Heart left ventricle (tissue), 13 donors: ENCODE measurements at regions not wholly inside any gene's neighbourhood (a gene's known extent, or its start where the extent isn't known, plus 50 kb on each side); places are given as distances from the start of the nearest gene placed in this dataset.

Experiments
- CTCF ChIP-seq, 12 donors: fragments of 200-600 bp; sonication (generic) in 4 of 12; IDR thresholded peaks; one replicate each; pipeline versions ENCODE4 v1.5.0 to v1.8.0; 2018 to 2022; ENCODE audit warnings: antibody characterized with exemption in 12 of 12, mild to moderate bottlenecking in 5 of 12
- POLR2A ChIP-seq, 2 donors: fragments of 450-650 bp; IDR thresholded peaks; one replicate each; pipeline ENCODE4 v1.6.1; 2017; ENCODE audit warnings: antibody characterized with exemption in 2 of 2, mild to moderate bottlenecking in 2 of 2, moderate library complexity in 2 of 2
- donor health status: ischemic (EF 13 %, LVEDD 7.1; RV severe dilation, severe dysfunction).
- donor health status: DM: no; HTN: yes; CAD: no.
- donor health status: DM: no; HTN: no; CAD: no.
- donor health status: ischemic (EF 25% LVEDD 6.9; RV normal size, moderate dysfunction).
- donor health status: ischemic (EF 25% LVEDD 5.7; RV mildly dilated, moderate dysfunction).
- donor health status: ischemic (EF 35%, LVEDD 5.7; RV mildly dilated, moderate dysfunction).
- donor health status: nonischemic (EF 11% LVEDD 7.7; RV severe dilation, severe dysfunction).
- donor health status: DM: yes; HTN: yes; CAD: no.
- donor health status: PGD.
- donor health status: ischemic (EF 29% LVEDD 5.4; RV normal size, mild dysfunction).
- donor health status: nonischemic (EF 23%, LVEDD 6.1; RV moderate dilation, normal function).

- TF ChIP-seq CTCF (IDR thresholded peaks at IDR 0.05) (no peak), POLR2A (IDR thresholded peaks at IDR 0.05) (no peak)
These were observed 197.2 kb downstream of the RNF144B start for GRCh38 chr6:18584372-18584771.
